ENCODE measurements at regions not wholly inside any gene's neighbourhood (a gene's known extent, or its start where the extent isn't known, plus 50 kb on each side); places are given as distances from the start of the nearest gene placed in this dataset.

DNA sequence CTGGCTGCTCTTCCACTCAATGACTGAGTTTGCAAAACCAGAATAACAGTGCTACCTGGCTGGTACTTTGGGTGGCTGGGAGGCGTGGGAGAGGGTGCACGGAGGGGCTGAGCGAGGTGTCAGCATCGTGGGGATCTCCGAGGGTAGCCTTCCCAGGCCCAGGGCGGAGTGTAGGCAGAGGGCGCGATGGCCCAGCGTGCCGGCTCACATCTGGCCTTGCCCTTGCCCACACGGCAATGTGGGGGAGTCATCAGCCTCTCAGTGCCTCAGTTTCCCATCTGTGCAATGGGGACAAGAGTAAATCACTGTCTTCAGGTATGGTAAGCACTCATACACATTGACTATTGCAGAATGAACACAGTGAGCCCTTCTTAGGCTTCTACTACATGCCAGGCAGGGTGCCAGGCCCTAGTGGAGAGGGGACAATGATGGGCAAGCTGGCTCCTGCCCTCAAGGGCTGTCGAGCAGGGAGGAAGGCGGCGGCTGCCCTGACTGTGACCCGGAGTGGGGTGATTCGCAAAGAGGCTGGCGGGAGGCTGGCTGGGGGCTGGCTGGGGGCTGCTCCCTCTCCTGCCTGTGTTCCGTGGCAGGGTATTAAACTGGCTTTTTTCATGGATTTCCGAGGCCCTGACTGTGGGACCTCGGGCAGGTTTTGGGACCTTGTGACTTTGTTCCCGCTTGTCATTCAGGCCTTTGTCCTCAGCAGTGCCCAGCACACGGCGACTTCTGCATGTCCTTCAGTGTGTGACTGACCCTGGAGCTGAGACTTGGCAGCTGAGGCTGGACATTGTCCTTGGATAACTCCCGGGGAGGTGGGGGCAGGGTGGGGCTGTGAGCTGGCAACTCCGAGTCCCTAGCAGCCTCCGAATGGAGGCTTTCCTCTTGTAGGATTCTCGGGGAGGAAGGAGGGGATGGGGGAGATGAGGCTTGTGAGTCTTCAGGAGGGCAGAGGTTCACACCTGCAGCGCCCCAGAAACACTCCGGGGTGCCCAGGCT, 243.1 kb downstream of the SEC14L1 start:
- ChIA-PET POLR2A (ENCODE audit: unreplicated experiment) (no interaction called here), CTCF (no interaction called here)
- Histone ChIP-seq H3K27ac (ENCODE audit: low read length) (no peak overlapping the region), H3K9me3 (ENCODE audit: low read length) (no peaks in the 10 kb centered on the region), H3K27me3 (ENCODE audit: low read length) (no peaks in the 10 kb centered on the region), H3K4me2 (ENCODE audit: low read length) (no peak overlapping the region), H3K79me2 (ENCODE audit: low read length) (peaks cover 91% of the 10 kb centered on the region), H2AFZ (ENCODE audit: low read length) (no peak overlapping the region), H4K20me1 (ENCODE audit: low read length) (peaks cover 23% of the 10 kb centered on the region), H3K4me1 (ENCODE audit: insufficient read depth, low read length) (no peaks in the 10 kb centered on the region), H3K4me3 (ENCODE audit: low read length) (no peak overlapping the region), H3K36me3 (ENCODE audit: low read depth, low read length) (no peaks in the 10 kb centered on the region; the same call in 1 of the 2 replicates), H3F3A (ENCODE audit: low read length, unreplicated experiment) (no peaks in the 10 kb centered on the region), H3K9ac (ENCODE audit: low read length) (no peak overlapping the region), H3K9me2 (replicated peaks; ENCODE audit: low read length) (no peaks in the 10 kb centered on the region)
- BruUV-seq (replicated peaks) = no TSS peak
- intact Hi-C loops (cut with micrococcal nuclease) = no loop called here
- ATAC-seq = no peak
- TF ChIP-seq EZH2 (IDR thresholded peaks at IDR 0.05; ENCODE audit: low read length, unreplicated experiment) (no peak), EZH2phosphoT487 (IDR thresholded peaks at IDR 0.05; ENCODE audit: borderline replicate concordance, low read length) (no peak)
- TF ChIP-seq, protein P1, sequence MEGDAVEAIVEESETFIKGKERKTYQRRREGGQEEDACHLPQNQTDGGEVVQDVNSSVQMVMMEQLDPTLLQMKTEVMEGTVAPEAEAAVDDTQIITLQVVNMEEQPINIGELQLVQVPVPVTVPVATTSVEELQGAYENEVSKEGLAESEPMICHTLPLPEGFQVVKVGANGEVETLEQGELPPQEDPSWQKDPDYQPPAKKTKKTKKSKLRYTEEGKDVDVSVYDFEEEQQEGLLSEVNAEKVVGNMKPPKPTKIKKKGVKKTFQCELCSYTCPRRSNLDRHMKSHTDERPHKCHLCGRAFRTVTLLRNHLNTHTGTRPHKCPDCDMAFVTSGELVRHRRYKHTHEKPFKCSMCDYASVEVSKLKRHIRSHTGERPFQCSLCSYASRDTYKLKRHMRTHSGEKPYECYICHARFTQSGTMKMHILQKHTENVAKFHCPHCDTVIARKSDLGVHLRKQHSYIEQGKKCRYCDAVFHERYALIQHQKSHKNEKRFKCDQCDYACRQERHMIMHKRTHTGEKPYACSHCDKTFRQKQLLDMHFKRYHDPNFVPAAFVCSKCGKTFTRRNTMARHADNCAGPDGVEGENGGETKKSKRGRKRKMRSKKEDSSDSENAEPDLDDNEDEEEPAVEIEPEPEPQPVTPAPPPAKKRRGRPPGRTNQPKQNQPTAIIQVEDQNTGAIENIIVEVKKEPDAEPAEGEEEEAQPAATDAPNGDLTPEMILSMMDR (conservative IDR thresholded peaks at IDR 0.05; ENCODE audit: low read depth, low read length) = no peak
- no peak for DNase-seq

DNA sequence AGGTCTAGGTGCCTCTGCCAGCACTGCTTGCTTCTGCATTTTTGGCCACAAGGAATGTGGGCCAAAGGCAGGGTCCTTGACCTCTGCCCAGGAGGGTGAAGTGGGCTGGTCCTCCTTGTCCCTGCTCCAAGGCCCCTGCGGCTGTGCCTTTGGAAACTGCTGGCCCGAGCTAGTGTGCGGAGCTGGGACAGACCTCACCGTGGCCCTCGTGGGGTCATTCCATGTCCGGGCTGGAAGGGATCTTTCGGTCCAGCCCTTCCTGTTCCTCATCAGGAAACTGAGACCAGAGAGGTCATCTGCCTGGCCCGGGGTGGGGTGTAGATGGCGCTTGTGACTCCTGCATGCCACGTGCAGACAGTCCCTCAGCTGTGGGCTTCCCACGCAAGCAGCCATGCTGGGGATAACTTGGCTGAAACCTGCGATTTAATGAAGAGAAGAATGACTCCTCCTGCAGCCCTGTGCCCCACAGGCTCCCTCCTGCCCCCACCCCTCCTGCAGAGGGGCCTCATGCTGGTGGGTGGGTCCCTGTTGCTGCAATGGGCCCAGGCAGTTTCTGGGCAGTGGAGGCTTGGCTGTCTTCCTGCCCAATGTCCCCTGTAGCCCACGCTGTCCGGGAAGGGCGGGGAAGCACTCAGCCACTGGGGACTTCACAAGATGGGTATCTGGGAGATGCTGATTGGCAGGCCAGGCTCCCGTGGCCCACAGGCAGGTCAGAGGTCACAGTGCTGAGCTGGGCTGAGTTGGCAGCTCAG, 245.2 kb downstream of the SEC14L1 start:
- Histone ChIP-seq H3K4me2 (ENCODE audit: low read length) (no peak overlapping the region), H3K9me3 (ENCODE audit: low read length) (no peaks in the 10 kb centered on the region), H4K20me1 (ENCODE audit: low read length) (peaks cover 11% of the 10 kb centered on the region), H3K27me3 (ENCODE audit: low read length) (no peaks in the 10 kb centered on the region), H3K9ac (ENCODE audit: low read length) (no peak overlapping the region), H3F3A (ENCODE audit: low read length, unreplicated experiment) (no peaks in the 10 kb centered on the region), H3K4me1 (ENCODE audit: insufficient read depth, low read length) (peaks cover 4% of the 10 kb centered on the region), H3K36me3 (ENCODE audit: low read depth, low read length) (no peaks in the 10 kb centered on the region; the same call in 1 of the 2 replicates), H3K79me2 (ENCODE audit: low read length) (peaks cover 88% of the 10 kb centered on the region), H3K9me2 (replicated peaks; ENCODE audit: low read length) (no peaks in the 10 kb centered on the region), H3K27ac (ENCODE audit: low read length) (no peak overlapping the region), H2AFZ (ENCODE audit: low read length) (no peak overlapping the region), H3K4me3 (ENCODE audit: low read length) (no peak overlapping the region)
- POLR2A ChIA-PET (ENCODE audit: unreplicated experiment) = interaction anchor here (0.6 kb wide), 1 partner anchor 99 kb away, joined by 4 read pairs; no protein-coding TSS in a partner anchor
- BruUV-seq (replicated peaks) = no TSS peak
- no peak for TF ChIP-seq EZH2phosphoT487 (IDR thresholded peaks at IDR 0.05; ENCODE audit: borderline replicate concordance, low read length)
- TF ChIP-seq, protein P1 (conservative IDR thresholded peaks at IDR 0.05; ENCODE audit: low read depth, low read length) = no peak
- TF ChIP-seq EZH2 (IDR thresholded peaks at IDR 0.05; ENCODE audit: low read length, unreplicated experiment) = no peak
- DNase-seq = no peak
- no peak; the same call in 1 of the 2 replicates for ATAC-seq
- intact Hi-C loops (cut with micrococcal nuclease) = no loop called here
- CTCF ChIA-PET = no interaction called here

All from PC-3 (cell line).